Psoas muscle (tissue), 7 donors: ENCODE measurements at regions not wholly inside any gene's neighbourhood (a gene's known extent, or its start where the extent isn't known, plus 50 kb on each side); places are given as distances from the start of the nearest gene placed in this dataset.

Source experiments
- ATAC-seq, 4 donors: fragments of 200-7000 bp; cut with Tn5 transposase; one replicate each; pipeline ENCODE4 v1.9.1; 2020; ENCODE audit warnings: moderate library complexity in 3 of 4, mild to moderate bottlenecking in 2 of 4
- DNase-seq, 2 donors: peaks; one replicate each; pipeline ENCODE4 v3.0.0-alpha.2; 2020
- H3K27ac ChIP-seq: fragments of 200-600 bp; one replicate; pipeline ENCODE4 v1.8.0; 2022
- H3K27me3 ChIP-seq, 3 donors: fragments of 200-600 bp in 1 of 3; one replicate each; pipeline versions ENCODE4 v1.6.1 to v1.8.0; 2013 to 2022; ENCODE audit warnings: low read length in 2 of 3, mild to moderate bottlenecking in 2 of 3, moderate library complexity in 1 of 3; ENCODE audit not compliant: insufficient read depth in 3 of 3
- H3K36me3 ChIP-seq, 2 donors: fragments of 200-600 bp in 1 of 2; one replicate each; pipeline versions ENCODE4 v1.6.1 to v1.8.0; 2013 to 2022; ENCODE audit warnings: low read depth in 1 of 2, mild to moderate bottlenecking in 1 of 2, moderate library complexity in 1 of 2; ENCODE audit not compliant: insufficient read depth in 1 of 2
- H3K4me1 ChIP-seq: fragments of 200-600 bp; one replicate; pipeline ENCODE4 v1.8.0; 2022
- H3K4me3 ChIP-seq: fragments of 200-600 bp; one replicate; pipeline ENCODE4 v1.8.0; 2022; ENCODE audit warnings: mild to moderate bottlenecking
- H3K9me3 ChIP-seq: fragments of 200-600 bp; one replicate; pipeline ENCODE4 v1.8.0; 2022
- CTCF ChIP-seq: fragments of 200-600 bp; IDR thresholded peaks from one replicate; pipeline ENCODE4 v1.8.0; 2022; ENCODE audit warnings: antibody characterized with exemption
- WGBS, 3 donors: extraction: QIAGEN DNeasy Blood & Tissue Kit; methylation state at CpG; one replicate each; pipeline versions ENCODE4 v1.1.6 to v1.1.7; 2013; 5-methylcytosine and 5-hydroxymethylcytosine counted together
- intact Hi-C, 2 donors: fragments of 100-400 bp; cut with DNase I; formaldehyde crosslinking; loops; one replicate each; pipeline versions ENCODE4 v1.11.0 to v1.14.2; 2022
- donor health status: healthy with polysubstance abuse.
- donor health status: DM: no; HTN: no; CAD: no; lungs with moderate emphysema.
- donor health status: Bipolar disorder and iron deficiency.
- donor health status: healthy.
- donor health status: DM: yes; HTN: yes; CAD: no.
- donor health status: DM: no; HTN: no; CAD: no.
- donor health status: DM: yes; HTN: yes; CAD: no.

GRCh38 chr3:89565098-89565497, 457.7 kb downstream of the EPHA3 start:
- H3K27ac ChIP-seq, result no peak overlapping the region
- ATAC-seq, result no peak
- intact Hi-C loops, result no loop called here
- H3K4me1 ChIP-seq, result peaks cover under 1% of the 10 kb centered on the region
- no peak overlapping the region for H3K4me3 ChIP-seq
- H3K9me3 ChIP-seq, result peaks cover 14% of the 10 kb centered on the region
- H3K36me3 ChIP-seq, result no peaks in the 10 kb centered on the region
- TF ChIP-seq CTCF, result no peak
- no peaks in the 10 kb centered on the region for H3K27me3 ChIP-seq
- no peak for DNase-seq

- TF ChIP-seq CTCF, result no peak
- Histone ChIP-seq H3K27me3 (no peaks in the 10 kb centered on the region), H3K9me3 (peaks cover 7% of the 10 kb centered on the region), H3K4me3 (no peak overlapping the region), H3K4me1 (peaks cover 3% of the 10 kb centered on the region), H3K27ac (no peak overlapping the region), H3K36me3 (no peaks in the 10 kb centered on the region)
- DNase-seq (no peak), ATAC-seq (peak in 1 of 4 donors; percentile 10)
- WGBS, 3 donors, result 40 to 55% (median 42%) methylated on average over 6 of the region's 6 CpGs
- intact Hi-C loops, result no loop called here
Measured at GRCh38 chr3:89570465-89570864, 463.0 kb downstream of the EPHA3 start.

- DNase-seq, result no peak
- no peak for TF ChIP-seq CTCF
- peak in 3 of 4 donors; percentile 31 to 91 (median 60) for ATAC-seq
- H3K4me3 ChIP-seq, result peak overlapping the region; percentile 33
- intact Hi-C loops, result no loop called here
- 38 to 57% (median 53%) methylated on average over 10 of the region's 10 CpGs for WGBS, 3 donors
- no peaks in the 10 kb centered on the region for H3K27me3 ChIP-seq
- no peaks in the 10 kb centered on the region for H3K36me3 ChIP-seq
- peaks cover under 1% of the 10 kb centered on the region for H3K9me3 ChIP-seq
- no peak overlapping the region for H3K27ac ChIP-seq
- H3K4me1 ChIP-seq, result peaks cover 3% of the 10 kb centered on the region
Measured at GRCh38 chr3:89571298-89571697, 463.9 kb downstream of the EPHA3 start.

- peak overlapping the region; percentile 33 for H3K4me3 ChIP-seq
- peak in 1 of 2 donors; percentile 44 for DNase-seq
- H3K27me3 ChIP-seq, result no peaks in the 10 kb centered on the region
- ATAC-seq, result peak; percentile 44 to 92 (median 71)
- TF ChIP-seq CTCF, result no peak
- WGBS, 3 donors, result 28 to 44% (median 30%) methylated on average over 7 of the region's 7 CpGs
- no peaks in the 10 kb centered on the region for H3K36me3 ChIP-seq
- H3K27ac ChIP-seq, result no peak overlapping the region
- intact Hi-C loops, result no loop called here
- H3K4me1 ChIP-seq, result peaks cover 3% of the 10 kb centered on the region
- H3K9me3 ChIP-seq, result no peaks in the 10 kb centered on the region
Measured at GRCh38 chr3:89571707-89572106, 464.3 kb downstream of the EPHA3 start.

GRCh38 chr3:89572261-89572660, 464.8 kb downstream of the EPHA3 start:
- 82 to 96% (median 82%) methylated on average over 1 of the region's 1 CpG for WGBS, 3 donors
- intact Hi-C loops, result no loop called here
- H3K9me3 ChIP-seq, result no peaks in the 10 kb centered on the region
- no peaks in the 10 kb centered on the region for H3K36me3 ChIP-seq
- TF ChIP-seq CTCF, result no peak
- H3K27ac ChIP-seq, result no peak overlapping the region
- DNase-seq (no peak), ATAC-seq (no peak)
- H3K4me1 ChIP-seq, result peaks cover 3% of the 10 kb centered on the region
- H3K4me3 ChIP-seq, result no peak overlapping the region
- H3K27me3 ChIP-seq, result no peaks in the 10 kb centered on the region
